Choroid plexus epithelial cell (primary cell): ENCODE measurements at regions not wholly inside any gene's neighbourhood (a gene's known extent, or its start where the extent isn't known, plus 50 kb on each side); places are given as distances from the start of the nearest gene placed in this dataset.
A peak's percentile ranks its signal among the peaks of the same experiment; 100 is the strongest.

Source experiments
- DNase-seq: peaks from one replicate; pipeline ENCODE4 v3.0.0-alpha.2; 2010; ENCODE audit warnings: low read depth
- H3K4me3 ChIP-seq: 2 replicates; pipeline ENCODE4 v1.5.1; 2011; ENCODE audit warnings: low read depth, mild to moderate bottlenecking, control low read depth, low read length, moderate library complexity
- CTCF ChIP-seq: conservative IDR thresholded peaks from 2 replicates; pipeline ENCODE4 v1.5.1; 2011; ENCODE audit warnings: low read depth, mild to moderate bottlenecking, control low read depth, inconsistent platforms, low read length, moderate library complexity

- TF ChIP-seq CTCF = no peak
- DNase-seq = peak; percentile 43
Observed at GRCh38 chr18:53757328-53757727, 467.1 kb downstream of the MBD2 start.

GRCh38 chr18:53756610-53756972 lies 467.9 kb downstream of the MBD2 start:
- DNase-seq = peak; percentile 10
- TF ChIP-seq CTCF = no peak
- H3K4me3 ChIP-seq = no peak overlapping the region

More at GRCh38 chr18:53757328-53757727, 467.1 kb downstream of the MBD2 start:
- H3K4me3 ChIP-seq = no peak overlapping the region

GRCh38 chr18:53755914-53756609 lies 468.4 kb downstream of the MBD2 start:
- no peak overlapping the region for H3K4me3 ChIP-seq
- no peak for TF ChIP-seq CTCF
- DNase-seq = no peak

GRCh38 chr18:53754154-53754553 lies 470.3 kb downstream of the MBD2 start:
- TF ChIP-seq CTCF = no peak
- DNase-seq = no peak
- H3K4me3 ChIP-seq = no peak overlapping the region

GRCh38 chr18:53753601-53754000 lies 470.9 kb downstream of the MBD2 start:
- no peak overlapping the region for H3K4me3 ChIP-seq
- DNase-seq = no peak
- no peak for TF ChIP-seq CTCF

- DNase-seq = no peak
- no peak overlapping the region for H3K4me3 ChIP-seq
- no peak for TF ChIP-seq CTCF
Observed at GRCh38 chr18:53752781-53753367, 471.6 kb downstream of the MBD2 start.

GRCh38 chr18:53749766-53750165 lies 474.7 kb downstream of the MBD2 start:
- TF ChIP-seq CTCF = no peak

More at GRCh38 chr18:53749766-53750165, 474.7 kb downstream of the MBD2 start:
- DNase-seq = no peak
- H3K4me3 ChIP-seq = no peak overlapping the region
